GM21526 (cell line): ENCODE measurements at regions not wholly inside any gene's neighbourhood (a gene's known extent, or its start where the extent isn't known, plus 50 kb on each side); places are given as distances from the start of the nearest gene placed in this dataset.

Experiments used
- ATAC-seq: cut with Tn5 transposase; IDR thresholded peaks from one replicate; pipeline ENCODE4 v1.9.1; 2021; ENCODE audit warnings: moderate library complexity; ENCODE audit not compliant: unreplicated experiment, low FRiP score

- peak; percentile 77 for ATAC-seq
Measured at GRCh38 chr1:235011599-235012435, 116.8 kb downstream of the TOMM20 start.

- ATAC-seq = no peak
Measured at GRCh38 chr1:235011064-235011598, 117.5 kb downstream of the TOMM20 start.

DNA sequence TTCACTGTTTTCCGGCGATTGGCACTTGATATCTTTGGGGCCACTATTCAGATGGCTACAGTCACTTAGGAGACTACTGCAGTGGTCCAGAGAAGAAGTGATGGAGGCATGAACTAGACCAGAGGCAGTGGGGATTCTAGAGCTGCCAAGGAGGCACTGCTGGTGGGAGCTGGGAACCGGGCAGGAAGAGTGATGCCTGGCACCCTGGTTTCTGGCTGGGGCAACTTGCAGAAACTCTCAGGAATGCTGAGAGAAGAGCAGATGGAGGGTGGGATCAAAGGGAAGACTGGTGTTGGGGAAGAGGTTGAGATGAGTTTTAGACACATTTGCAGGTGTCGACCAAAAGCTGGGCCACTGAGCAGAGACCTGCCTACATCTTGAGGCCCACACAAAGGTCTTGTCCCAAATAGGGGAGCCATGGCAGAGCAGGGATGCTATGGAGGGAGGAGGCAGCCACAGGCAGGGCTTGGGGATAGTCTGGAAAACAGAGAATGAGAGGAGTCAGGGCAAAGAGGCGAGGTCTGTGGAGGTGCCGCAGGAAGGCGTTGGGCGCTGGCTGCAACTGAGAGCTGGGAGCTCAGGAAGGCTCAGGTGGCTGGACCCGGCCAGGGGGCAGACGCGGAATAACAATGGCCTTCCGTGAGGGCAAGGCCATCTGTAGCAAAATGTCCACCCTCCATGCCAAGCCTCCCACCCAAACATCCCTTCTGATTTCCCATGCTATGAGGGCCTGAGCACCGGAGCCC lies 118.9 kb downstream of the TOMM20 start:
- no peak for ATAC-seq

GRCh38 chr1:235009074-235009473 lies 119.6 kb downstream of the TOMM20 start:
- ATAC-seq = no peak

DNA sequence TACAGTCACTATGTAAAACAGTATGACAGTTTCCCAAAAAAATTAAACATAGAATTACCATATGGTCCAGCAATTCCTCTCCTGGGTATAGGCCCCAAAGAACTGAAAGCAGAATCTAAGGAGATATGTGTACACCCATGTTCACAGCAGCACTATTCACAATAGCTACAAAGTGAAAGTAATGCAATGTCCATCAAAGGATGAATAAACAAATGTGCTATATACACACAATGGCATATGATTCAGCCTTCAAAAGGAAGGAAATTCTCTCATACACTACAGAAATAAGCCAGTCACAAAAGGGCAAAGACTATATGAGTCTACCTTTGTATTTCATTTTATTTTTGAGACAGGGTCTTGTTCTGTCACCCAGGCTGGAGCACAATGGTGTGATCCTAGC lies 120.4 kb downstream of the TOMM20 start:
- ATAC-seq = no peak

DNA sequence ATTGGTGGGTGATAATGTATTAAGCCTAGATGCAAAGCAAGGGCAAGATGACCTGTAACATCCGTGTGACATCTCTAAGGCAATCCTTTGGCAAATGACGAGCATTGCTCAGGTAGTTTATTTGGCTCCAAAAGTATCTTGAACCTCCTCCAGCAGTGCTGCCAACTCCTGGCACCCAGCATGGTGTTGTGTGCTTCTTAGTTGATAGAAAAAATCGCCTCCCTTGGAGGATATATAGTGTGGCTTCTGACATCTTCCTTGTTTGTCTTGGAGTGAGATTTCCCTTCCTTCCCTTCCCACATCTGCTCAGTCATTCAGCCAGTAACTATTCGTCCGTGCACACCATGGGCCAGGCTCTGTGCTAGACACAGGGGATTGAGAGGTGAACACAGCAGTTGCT lies 121.8 kb downstream of the TOMM20 start:
- no peak for ATAC-seq

DNA sequence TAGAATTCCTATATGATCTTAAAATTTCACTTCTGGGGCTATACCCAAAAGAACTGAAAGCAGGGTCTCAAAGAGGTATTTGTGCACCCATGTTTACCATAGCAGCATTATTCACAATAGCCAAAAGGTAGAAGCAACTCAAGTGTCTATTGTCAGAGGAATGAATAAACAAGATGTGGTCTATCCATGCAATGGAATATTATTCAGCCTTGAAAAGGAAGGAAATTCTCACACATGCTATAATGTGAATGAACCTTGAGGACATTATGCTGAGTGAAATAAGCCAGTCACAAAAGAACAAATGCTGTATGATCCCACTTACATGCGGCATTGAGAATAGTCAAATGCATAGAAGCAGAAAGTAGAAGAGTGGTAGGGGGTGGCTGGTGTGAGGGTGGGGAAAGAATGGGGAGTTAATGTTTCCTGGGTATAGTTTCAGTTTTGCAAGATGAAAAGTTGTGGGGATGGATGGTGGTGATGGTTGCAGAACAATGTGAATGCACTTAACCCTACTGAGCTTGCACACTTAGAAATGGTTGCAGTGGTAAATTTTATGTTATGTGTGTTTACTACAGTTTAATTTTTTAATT lies 122.4 kb downstream of the TOMM20 start:
- ATAC-seq = no peak

GRCh38 chr1:235004840-235005391 lies 123.7 kb downstream of the TOMM20 start:
- no peak for ATAC-seq

GRCh38 chr1:235004276-235004675 lies 124.4 kb downstream of the TOMM20 start:
- ATAC-seq = no peak

DNA sequence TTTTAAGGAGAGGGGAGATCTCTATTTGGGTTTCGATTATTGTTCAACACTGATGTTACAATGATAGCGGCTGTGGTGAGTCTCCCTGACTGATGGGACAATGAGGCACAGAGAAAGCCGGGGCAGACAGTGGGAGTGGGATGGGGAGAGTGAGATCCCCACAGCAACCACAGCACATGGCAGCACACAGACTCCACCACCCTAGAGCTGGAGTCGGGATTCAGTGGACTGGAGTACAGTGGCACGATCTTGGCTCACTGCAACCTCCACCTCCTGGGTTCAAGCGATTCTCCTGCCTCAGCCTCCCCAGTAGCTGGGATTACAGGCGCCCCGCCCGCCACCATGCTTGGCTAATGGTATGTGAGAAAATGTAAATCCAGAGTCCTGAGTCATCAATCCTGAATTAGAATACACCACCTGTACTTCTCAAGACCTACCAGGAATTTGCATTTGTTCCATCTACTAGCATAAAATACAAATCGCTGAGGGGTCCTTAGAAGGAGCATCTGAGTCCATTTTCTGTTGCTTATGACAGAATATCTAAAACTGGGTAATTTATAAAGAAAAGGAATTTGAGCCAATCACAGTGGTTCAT lies 125.8 kb downstream of the TOMM20 start:
- ATAC-seq = no peak

DNA sequence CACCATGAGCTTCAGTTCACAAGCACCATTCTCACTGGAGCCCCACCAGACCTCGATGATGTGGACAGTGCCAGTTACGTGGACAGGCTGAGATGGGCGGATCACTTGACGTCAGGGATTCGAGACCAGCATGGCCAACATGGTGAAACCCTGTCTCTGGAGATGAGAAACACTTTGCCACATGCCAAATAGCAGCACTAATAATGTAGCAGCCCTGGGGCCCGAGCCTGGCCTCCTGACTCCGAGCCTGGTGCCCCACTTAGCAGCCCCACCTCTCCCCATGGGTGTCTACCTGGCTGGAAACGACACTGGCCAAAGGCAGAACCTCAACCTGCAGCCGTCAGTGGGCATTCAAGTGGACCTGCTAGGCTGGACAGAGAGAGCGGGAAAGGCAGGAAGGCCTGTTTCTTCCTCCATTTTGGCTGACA lies 129.1 kb downstream of the TOMM20 start:
- ATAC-seq = no peak

DNA sequence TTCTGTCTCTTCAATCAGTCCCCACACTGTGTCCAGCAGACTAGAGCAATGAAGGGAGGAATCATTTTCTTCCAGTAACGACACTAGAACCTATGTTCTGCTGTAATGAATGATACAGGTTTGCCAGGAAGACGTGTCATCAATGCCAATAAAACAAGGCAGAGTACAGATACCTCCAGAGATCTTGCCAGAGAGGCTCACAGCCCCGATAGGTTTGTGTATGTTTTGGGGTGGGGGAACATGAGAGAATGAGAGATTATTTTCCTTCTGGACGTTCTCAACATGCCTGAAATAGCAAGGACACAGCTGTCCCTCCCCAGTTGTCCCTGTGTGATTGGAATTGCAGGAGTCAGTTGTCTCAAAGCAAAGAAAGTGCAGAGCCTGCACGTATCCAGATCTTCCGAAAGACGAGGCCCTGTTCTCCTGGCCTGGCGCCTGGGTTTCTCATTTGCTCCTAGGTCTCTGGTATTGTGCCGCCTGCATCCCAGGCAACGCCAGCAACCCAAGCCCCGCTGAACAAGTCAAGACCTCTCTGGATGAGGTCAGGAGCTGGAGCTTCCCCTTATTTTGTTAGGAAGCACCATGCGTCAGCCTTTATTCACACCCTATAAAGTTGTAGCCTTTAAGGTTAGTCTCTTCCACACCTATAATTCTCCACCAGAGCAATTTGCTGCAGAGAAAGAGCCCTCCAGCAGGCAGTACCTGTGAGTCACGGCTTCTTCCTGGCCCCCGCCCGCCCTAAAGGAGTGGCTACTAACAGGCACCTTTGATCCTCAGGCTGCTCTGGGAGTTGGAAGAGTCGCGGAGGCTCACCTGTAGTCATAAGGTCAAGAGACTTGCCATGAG lies 130.5 kb downstream of the TOMM20 start:
- ATAC-seq = no peak

- no peak for ATAC-seq
Measured at GRCh38 chr1:234997201-234997895, 131.3 kb downstream of the TOMM20 start.

DNA sequence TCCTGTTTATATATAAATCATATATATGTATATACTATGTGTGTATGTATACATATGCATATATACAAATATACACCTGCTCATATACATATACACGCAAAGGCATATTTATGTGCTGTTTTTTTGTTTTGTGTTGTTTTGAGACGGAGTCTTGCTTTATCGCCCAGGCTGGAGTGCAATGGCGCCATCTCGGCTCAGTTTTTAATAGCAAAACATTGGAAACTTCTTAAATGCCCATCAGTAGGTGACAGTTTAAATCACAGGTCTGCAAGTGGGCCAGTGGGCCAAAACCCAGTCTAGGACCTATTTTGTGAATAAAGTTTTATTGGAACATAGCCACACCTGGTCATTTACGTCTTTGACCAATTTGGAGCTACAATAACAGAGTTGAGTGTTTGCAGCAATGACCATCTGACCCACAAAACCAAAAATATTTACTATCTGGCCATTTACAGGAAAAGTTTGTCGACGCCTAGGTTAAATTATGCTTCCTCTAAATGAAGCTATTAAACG lies 132.3 kb downstream of the TOMM20 start:
- no peak for ATAC-seq

- ATAC-seq = no peak
Measured at GRCh38 chr1:234994436-234995295, 134.0 kb downstream of the TOMM20 start.

GRCh38 chr1:234992065-234992464 lies 136.6 kb downstream of the TOMM20 start:
- no peak for ATAC-seq

DNA sequence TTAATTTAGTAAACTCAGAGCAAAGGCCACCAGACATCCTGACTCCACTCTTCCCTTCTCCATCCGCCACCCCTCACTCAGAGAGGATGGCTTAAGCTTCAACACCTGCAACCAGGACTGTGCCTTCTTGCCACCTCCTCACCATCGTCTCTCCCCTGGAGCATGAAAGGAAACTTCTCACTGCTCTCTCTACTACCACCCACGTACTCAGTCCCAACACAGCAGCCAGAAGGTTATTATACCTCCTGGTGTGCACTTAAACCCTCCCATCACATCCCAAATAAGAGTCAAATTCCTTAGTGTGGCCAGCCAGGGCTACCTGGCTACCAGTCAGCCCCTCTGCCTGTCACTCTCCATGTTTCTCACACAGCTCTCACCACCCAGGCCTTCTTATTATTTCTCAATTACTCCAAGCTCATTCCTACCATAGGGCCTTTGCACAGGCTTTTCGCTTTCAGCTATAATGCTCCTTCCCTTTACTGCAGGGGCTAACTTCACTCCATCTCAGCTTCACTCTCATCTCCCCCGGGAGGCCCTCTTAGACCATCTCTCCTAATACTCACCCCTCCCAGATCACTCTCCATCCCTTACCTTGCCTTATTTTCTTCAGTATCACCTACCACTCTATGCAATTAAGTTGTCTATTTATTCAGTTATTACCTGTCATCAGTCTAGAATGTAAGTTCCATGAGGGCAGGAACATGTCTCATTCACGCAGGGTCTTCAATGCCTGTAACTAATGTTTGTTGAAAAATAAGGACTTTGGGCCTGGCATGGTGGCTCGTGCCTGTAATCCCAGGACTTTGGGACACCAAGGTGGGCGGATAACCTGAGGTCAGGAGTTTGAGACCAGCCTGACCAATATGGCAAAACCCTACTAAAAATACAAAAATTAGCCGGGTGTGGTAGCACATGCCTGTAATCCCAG lies 137.5 kb downstream of the TOMM20 start:
- no peak for ATAC-seq
